ENCODE measurements at regions not wholly inside any gene's neighbourhood (a gene's known extent, or its start where the extent isn't known, plus 50 kb on each side); places are given as distances from the start of the nearest gene placed in this dataset.

DNA sequence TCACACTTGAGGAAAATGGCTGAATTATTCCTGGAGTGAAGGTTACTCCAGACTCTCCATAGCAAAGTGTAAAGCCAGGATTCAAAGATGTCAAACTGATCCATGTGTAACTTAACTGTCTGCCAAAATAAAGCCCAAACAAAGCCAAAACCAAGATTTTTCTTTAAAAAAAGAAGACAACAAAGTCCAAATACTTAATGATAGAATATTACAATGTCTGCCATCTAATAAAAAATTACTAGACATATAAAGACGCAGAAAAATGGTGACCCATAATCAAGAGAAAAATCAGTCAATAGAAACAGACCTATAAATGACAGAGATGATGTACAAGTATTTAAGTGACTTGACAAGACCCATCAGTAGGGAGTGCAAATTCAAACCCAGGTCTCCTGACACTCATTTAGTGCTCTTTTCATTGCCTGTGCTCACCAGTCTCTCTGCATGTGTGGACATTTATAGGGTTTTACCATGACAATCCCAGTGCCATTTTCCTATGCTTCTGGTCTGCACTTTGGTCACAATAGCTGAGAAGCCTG, 85.1 kb upstream of the HES1 start:
- no peak for DNase-seq (ENCODE audit: low read depth)
- TF ChIP-seq, protein P1, sequence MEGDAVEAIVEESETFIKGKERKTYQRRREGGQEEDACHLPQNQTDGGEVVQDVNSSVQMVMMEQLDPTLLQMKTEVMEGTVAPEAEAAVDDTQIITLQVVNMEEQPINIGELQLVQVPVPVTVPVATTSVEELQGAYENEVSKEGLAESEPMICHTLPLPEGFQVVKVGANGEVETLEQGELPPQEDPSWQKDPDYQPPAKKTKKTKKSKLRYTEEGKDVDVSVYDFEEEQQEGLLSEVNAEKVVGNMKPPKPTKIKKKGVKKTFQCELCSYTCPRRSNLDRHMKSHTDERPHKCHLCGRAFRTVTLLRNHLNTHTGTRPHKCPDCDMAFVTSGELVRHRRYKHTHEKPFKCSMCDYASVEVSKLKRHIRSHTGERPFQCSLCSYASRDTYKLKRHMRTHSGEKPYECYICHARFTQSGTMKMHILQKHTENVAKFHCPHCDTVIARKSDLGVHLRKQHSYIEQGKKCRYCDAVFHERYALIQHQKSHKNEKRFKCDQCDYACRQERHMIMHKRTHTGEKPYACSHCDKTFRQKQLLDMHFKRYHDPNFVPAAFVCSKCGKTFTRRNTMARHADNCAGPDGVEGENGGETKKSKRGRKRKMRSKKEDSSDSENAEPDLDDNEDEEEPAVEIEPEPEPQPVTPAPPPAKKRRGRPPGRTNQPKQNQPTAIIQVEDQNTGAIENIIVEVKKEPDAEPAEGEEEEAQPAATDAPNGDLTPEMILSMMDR (IDR thresholded peaks at IDR 0.05; ENCODE audit: insufficient read depth, low read length, severe bottlenecking): no peak
- H3K27me3 ChIP-seq (ENCODE audit: control insufficient read depth, insufficient read depth, low read length): no peaks in the 10 kb centered on the region
- no peak for FAIRE-seq
- H3K4me3 ChIP-seq (ENCODE audit: low read depth, low read length): no peak overlapping the region
- H3K36me3 ChIP-seq (ENCODE audit: control insufficient read depth, insufficient read depth, low read length): no peaks in the 10 kb centered on the region

DNA sequence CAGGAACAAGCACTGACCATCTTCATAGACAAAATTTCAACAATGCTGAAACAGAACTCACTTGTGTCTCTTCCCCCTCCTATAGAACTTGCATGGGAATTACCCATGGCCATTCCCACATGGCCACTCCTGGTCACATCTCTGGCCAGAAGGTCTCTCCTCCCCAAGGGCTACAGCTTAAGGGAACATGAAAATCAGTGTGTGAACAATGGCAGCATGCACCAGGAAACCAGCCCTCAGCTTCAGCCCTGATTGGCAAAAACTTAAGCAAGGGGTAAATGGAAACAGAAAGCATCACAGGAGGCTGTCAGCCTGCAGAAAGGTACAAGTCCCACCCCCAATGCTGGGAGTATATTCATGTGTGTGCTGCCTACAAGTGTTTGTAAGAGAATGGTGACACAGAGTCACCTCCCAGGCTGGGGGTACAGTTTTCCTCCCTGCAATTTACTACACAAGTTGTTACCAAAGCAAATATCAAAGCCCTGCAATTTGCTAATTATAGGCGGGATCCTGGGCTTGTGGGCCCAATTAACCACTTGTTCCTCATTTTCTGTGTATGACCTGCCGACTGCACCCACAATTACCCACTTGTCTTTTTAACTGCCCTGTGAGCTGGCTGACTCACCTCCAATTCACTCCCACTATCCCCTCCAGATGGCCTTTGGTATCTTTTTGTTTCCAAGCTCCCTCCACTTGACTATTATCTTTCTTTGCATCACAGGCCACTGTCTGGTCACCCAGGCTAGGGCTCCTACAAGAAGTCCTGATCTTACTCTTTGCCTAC, 84.4 kb upstream of the HES1 start:
- Histone ChIP-seq H3K4me3 (ENCODE audit: low read depth, low read length) (no peak overlapping the region), H3K27me3 (ENCODE audit: control insufficient read depth, insufficient read depth, low read length) (no peaks in the 10 kb centered on the region), H3K36me3 (ENCODE audit: control insufficient read depth, insufficient read depth, low read length) (no peaks in the 10 kb centered on the region)
- DNase-seq (ENCODE audit: low read depth): no peak
- no peak for FAIRE-seq
- TF ChIP-seq, protein P1 (IDR thresholded peaks at IDR 0.05; ENCODE audit: insufficient read depth, low read length, severe bottlenecking): no peak

DNA sequence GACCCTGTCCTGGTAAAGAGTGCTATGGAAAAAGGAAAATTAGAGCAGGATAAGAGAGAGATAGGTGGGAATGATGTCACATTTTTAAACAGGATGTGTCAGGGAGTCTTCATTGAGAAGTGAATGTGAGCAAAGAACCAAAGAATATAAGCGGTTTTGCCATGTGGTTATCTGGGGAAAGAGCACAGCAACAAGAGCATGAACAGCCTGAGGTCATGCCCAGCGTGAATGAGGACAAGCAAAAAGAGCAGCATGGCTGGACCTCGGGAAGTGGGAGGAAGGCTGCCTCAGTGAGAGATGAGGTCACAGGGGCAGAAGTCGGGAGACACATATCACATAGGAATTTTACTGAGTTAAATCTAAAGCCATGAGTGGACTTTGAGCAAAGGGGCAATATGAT, 82.8 kb upstream of the HES1 start:
- FAIRE-seq: no peak
- Histone ChIP-seq H3K36me3 (ENCODE audit: control insufficient read depth, insufficient read depth, low read length) (no peaks in the 10 kb centered on the region), H3K4me3 (ENCODE audit: low read depth, low read length) (no peak overlapping the region), H3K27me3 (ENCODE audit: control insufficient read depth, insufficient read depth, low read length) (no peaks in the 10 kb centered on the region)
- no peak for DNase-seq (ENCODE audit: low read depth)
- TF ChIP-seq, protein P1 (IDR thresholded peaks at IDR 0.05; ENCODE audit: insufficient read depth, low read length, severe bottlenecking): no peak

DNA sequence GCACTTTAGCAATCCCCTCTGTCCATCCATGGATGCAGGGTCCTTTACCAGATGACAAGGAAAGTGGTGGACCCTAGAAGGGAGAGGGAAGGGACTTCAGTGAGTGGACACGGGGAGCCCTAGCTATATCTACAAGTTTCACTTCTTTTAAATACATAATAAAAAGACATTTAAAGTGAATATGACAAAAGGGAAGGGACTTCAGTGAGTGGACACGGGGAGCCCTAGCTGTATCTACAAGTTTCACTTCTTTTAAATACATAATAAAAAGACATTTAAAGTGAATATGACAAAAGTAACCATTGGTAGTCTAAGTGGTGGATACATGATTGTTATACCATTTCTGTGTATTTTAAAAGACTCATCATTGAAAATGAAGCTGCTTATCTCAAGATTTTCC, 81.9 kb upstream of the HES1 start:
- H3K4me3 ChIP-seq (ENCODE audit: low read depth, low read length): no peak overlapping the region
- H3K27me3 ChIP-seq (ENCODE audit: control insufficient read depth, insufficient read depth, low read length): no peaks in the 10 kb centered on the region
- DNase-seq (ENCODE audit: low read depth) (no peak), FAIRE-seq (no peak)
- TF ChIP-seq, protein P1 (IDR thresholded peaks at IDR 0.05; ENCODE audit: insufficient read depth, low read length, severe bottlenecking): no peak
- no peaks in the 10 kb centered on the region for H3K36me3 ChIP-seq (ENCODE audit: control insufficient read depth, insufficient read depth, low read length)

DNA sequence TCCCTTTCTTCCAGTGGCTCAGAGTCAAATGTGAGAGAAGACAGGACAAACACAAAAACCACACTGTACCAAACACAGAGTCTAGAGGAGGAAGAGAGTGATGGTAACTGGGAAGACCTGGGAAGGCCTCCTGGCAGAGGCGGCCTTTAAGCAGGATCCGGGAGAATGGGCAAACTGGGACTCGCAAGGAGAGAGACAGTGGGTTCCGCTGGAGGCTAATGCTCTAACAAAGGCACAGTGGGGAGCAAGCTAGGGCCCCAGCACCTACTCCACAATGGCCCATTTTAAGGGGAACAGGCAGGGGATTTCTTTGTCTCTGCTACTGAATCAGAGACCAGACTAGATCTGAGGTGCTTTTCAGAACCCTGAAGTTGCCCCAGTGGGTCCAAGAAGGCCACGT, 81.4 kb upstream of the HES1 start:
- FAIRE-seq (no peak), DNase-seq (ENCODE audit: low read depth) (no peak)
- no peak overlapping the region for H3K4me3 ChIP-seq (ENCODE audit: low read depth, low read length)
- TF ChIP-seq, protein P1 (IDR thresholded peaks at IDR 0.05; ENCODE audit: insufficient read depth, low read length, severe bottlenecking): no peak
- H3K27me3 ChIP-seq (ENCODE audit: control insufficient read depth, insufficient read depth, low read length): no peaks in the 10 kb centered on the region
- H3K36me3 ChIP-seq (ENCODE audit: control insufficient read depth, insufficient read depth, low read length): no peaks in the 10 kb centered on the region

All from bronchial epithelial cell (primary cell).